OCI-LY1 (cell line): ENCODE measurements at regions not wholly inside any gene's neighbourhood (a gene's known extent, or its start where the extent isn't known, plus 50 kb on each side); places are given as distances from the start of the nearest gene placed in this dataset.

Experiments used
- H2AFZ ChIP-seq: fragments of 200-600 bp; sonication (generic), shearing (Covaris generic); 2 replicates; pipeline ENCODE4 v1.6.0; 2014; ENCODE audit warnings: antibody characterized with exemption, mild to moderate bottlenecking, low read length
- H3F3A ChIP-seq: fragments of 200-600 bp; sonication (generic), shearing (Covaris generic); 2 replicates; pipeline ENCODE4 v1.6.0; 2014; ENCODE audit warnings: mild to moderate bottlenecking, antibody characterized with exemption, low read length, moderate library complexity; ENCODE audit not compliant: insufficient read depth
- H3K27ac ChIP-seq: fragments of 200-600 bp; sonication (generic); 2 replicates; pipeline ENCODE4 v1.5.1; 2014; ENCODE audit warnings: low read length, mixed run types, mild to moderate bottlenecking, low read depth; ENCODE audit not compliant: poor library complexity, severe bottlenecking
- H3K27me3 ChIP-seq: fragments of 200-600 bp; sonication (generic); 2 replicates; pipeline ENCODE4 v1.6.0; 2014; ENCODE audit warnings: antibody characterized with exemption, mild to moderate bottlenecking, low read length, moderate library complexity; ENCODE audit not compliant: insufficient read depth
- H3K36me3 ChIP-seq: fragments of 200-600 bp; sonication (generic); 2 replicates; pipeline ENCODE4 v1.6.1; 2014; ENCODE audit warnings: mild to moderate bottlenecking, antibody characterized with exemption, low read length, moderate library complexity, mixed read lengths; ENCODE audit not compliant: insufficient read depth
- H3K4me1 ChIP-seq: fragments of 200-600 bp; sonication (generic); 2 replicates; pipeline ENCODE4 v1.5.1; 2014; ENCODE audit warnings: mild to moderate bottlenecking, low read length, moderate library complexity; ENCODE audit not compliant: insufficient read depth, severe bottlenecking
- H3K4me2 ChIP-seq: fragments of 200-600 bp; sonication (generic), shearing (Covaris generic); 2 replicates; pipeline ENCODE4 v1.6.1; 2014; ENCODE audit warnings: low read length
- H3K4me3 ChIP-seq: fragments of 200-600 bp; sonication (generic); 2 replicates; pipeline ENCODE4 v1.5.1; 2014; ENCODE audit warnings: low read length, low read depth, mild to moderate bottlenecking, mixed read lengths; ENCODE audit not compliant: poor library complexity, severe bottlenecking
- H3K79me2 ChIP-seq: fragments of 200-600 bp; shearing (Covaris generic); 2 replicates; pipeline ENCODE4 v1.6.1; 2016; ENCODE audit warnings: mixed run types, low read length, mixed read lengths; ENCODE audit not compliant: insufficient read depth
- H3K9ac ChIP-seq: fragments of 200-600 bp; sonication (generic), shearing (Covaris generic); 2 replicates; pipeline ENCODE4 v1.6.1; 2014; ENCODE audit warnings: mild to moderate bottlenecking, low read length, mixed read lengths
- H3K9me2 ChIP-seq: fragments of 200-600 bp; sonication (generic), shearing (Covaris generic); 2 replicates; pipeline ENCODE4 v1.6.1; 2014; ENCODE audit warnings: low read depth, mild to moderate bottlenecking, low read length, mixed read lengths
- H3K9me3 ChIP-seq: fragments of 200-600 bp; shearing (Covaris generic); 2 replicates; pipeline ENCODE4 v1.6.1; 2014; ENCODE audit warnings: low read length, mixed read lengths
- H4K20me1 ChIP-seq: fragments of 200-600 bp; sonication (generic), shearing (Covaris generic); 2 replicates; pipeline ENCODE4 v1.6.0; 2016; ENCODE audit warnings: mild to moderate bottlenecking, low read length; ENCODE audit not compliant: insufficient read depth
- EZH2 ChIP-seq: fragments of 200-600 bp; sonication (generic), shearing (Covaris generic); IDR thresholded peaks from 2 replicates; pipeline ENCODE4 v1.8.0; 2017; ENCODE audit warnings: borderline replicate concordance, mixed run types, mild to moderate bottlenecking, antibody characterized with exemption, low read length, moderate library complexity, mixed read lengths
- TF ChIP-seq, protein P1 (sequence below): fragments of 200-600 bp; sonication (generic), shearing (Covaris generic); IDR thresholded peaks from 2 replicates; pipeline ENCODE4 v1.5.1; 2017; ENCODE audit warnings: mild to moderate bottlenecking, antibody characterized with exemption, low read length, moderate library complexity, mixed read lengths

DNA sequence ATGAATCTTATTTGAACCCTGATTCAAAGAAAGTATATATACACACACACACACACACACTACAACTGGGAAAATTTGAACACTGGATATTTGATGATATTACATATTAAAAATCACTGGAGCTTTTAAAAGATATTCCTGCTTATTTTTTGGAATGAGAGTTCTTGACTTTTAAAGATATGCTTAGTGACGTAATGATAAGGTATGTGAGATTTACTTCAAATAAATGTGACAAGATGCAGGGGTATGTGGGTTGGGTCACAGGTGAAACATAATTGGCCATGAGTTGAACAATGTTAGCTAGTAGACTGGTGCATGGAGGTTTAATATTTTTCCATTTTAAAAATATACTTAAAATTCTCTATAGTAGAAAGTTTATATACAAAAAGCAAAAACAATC is 258.6 kb downstream of the CBLN4 start:
- Histone ChIP-seq H3K4me2 (no peak overlapping the region), H3K9ac (no peak overlapping the region), H3K9me2 (no peaks in the 10 kb centered on the region), H3K9me3 (no peaks in the 10 kb centered on the region), H3K79me2 (no peaks in the 10 kb centered on the region), H3F3A (no peaks in the 10 kb centered on the region), H4K20me1 (no peaks in the 10 kb centered on the region), H2AFZ (no peak overlapping the region), H3K36me3 (no peaks in the 10 kb centered on the region), H3K27ac (no peak overlapping the region), H3K4me1 (no peaks in the 10 kb centered on the region), H3K27me3 (no peaks in the 10 kb centered on the region), H3K4me3 (no peak overlapping the region)
- TF ChIP-seq EZH2: no peak
- TF ChIP-seq, protein P1, sequence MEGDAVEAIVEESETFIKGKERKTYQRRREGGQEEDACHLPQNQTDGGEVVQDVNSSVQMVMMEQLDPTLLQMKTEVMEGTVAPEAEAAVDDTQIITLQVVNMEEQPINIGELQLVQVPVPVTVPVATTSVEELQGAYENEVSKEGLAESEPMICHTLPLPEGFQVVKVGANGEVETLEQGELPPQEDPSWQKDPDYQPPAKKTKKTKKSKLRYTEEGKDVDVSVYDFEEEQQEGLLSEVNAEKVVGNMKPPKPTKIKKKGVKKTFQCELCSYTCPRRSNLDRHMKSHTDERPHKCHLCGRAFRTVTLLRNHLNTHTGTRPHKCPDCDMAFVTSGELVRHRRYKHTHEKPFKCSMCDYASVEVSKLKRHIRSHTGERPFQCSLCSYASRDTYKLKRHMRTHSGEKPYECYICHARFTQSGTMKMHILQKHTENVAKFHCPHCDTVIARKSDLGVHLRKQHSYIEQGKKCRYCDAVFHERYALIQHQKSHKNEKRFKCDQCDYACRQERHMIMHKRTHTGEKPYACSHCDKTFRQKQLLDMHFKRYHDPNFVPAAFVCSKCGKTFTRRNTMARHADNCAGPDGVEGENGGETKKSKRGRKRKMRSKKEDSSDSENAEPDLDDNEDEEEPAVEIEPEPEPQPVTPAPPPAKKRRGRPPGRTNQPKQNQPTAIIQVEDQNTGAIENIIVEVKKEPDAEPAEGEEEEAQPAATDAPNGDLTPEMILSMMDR: no peak

- Histone ChIP-seq H4K20me1 (no peaks in the 10 kb centered on the region), H3K9me3 (no peaks in the 10 kb centered on the region)
- no peak for TF ChIP-seq EZH2
- TF ChIP-seq, protein P1: no peak
These were observed 259.5 kb downstream of the CBLN4 start for GRCh38 chr20:55745840-55746239.

GRCh38 chr20:55744896-55745295 is 260.4 kb downstream of the CBLN4 start:
- no peaks in the 10 kb centered on the region for H3K36me3 ChIP-seq
- H3K9me2 ChIP-seq: no peaks in the 10 kb centered on the region
- no peaks in the 10 kb centered on the region for H3K4me1 ChIP-seq
- no peaks in the 10 kb centered on the region for H3K9me3 ChIP-seq
- H3K79me2 ChIP-seq: no peaks in the 10 kb centered on the region
- no peaks in the 10 kb centered on the region for H3K27me3 ChIP-seq
- no peak overlapping the region for H3K27ac ChIP-seq
- H4K20me1 ChIP-seq: no peaks in the 10 kb centered on the region
- no peak overlapping the region for H3K4me2 ChIP-seq
- H3K9ac ChIP-seq: no peak overlapping the region
- no peak for TF ChIP-seq EZH2
- TF ChIP-seq, protein P1: no peak
- no peak overlapping the region for H3K4me3 ChIP-seq
- no peak overlapping the region for H2AFZ ChIP-seq
- H3F3A ChIP-seq: no peaks in the 10 kb centered on the region

More at GRCh38 chr20:55745840-55746239, 259.5 kb downstream of the CBLN4 start:
- Histone ChIP-seq H3K4me1 (no peaks in the 10 kb centered on the region), H3K27me3 (no peaks in the 10 kb centered on the region), H3K36me3 (no peaks in the 10 kb centered on the region), H3K9ac (no peak overlapping the region), H2AFZ (no peak overlapping the region), H3K27ac (no peak overlapping the region), H3K79me2 (no peaks in the 10 kb centered on the region), H3K4me3 (no peak overlapping the region), H3F3A (no peaks in the 10 kb centered on the region), H3K4me2 (no peak overlapping the region), H3K9me2 (no peaks in the 10 kb centered on the region)
